ENCODE measurements at regions not wholly inside any gene's neighbourhood (a gene's known extent, or its start where the extent isn't known, plus 50 kb on each side); places are given as distances from the start of the nearest gene placed in this dataset.
"Not testable (repeated sequence)": the region's sequence is repeated elsewhere in the genome, so short reads cannot be mapped to it uniquely, and the experiment has no call there.

- TF ChIP-seq, protein P1, sequence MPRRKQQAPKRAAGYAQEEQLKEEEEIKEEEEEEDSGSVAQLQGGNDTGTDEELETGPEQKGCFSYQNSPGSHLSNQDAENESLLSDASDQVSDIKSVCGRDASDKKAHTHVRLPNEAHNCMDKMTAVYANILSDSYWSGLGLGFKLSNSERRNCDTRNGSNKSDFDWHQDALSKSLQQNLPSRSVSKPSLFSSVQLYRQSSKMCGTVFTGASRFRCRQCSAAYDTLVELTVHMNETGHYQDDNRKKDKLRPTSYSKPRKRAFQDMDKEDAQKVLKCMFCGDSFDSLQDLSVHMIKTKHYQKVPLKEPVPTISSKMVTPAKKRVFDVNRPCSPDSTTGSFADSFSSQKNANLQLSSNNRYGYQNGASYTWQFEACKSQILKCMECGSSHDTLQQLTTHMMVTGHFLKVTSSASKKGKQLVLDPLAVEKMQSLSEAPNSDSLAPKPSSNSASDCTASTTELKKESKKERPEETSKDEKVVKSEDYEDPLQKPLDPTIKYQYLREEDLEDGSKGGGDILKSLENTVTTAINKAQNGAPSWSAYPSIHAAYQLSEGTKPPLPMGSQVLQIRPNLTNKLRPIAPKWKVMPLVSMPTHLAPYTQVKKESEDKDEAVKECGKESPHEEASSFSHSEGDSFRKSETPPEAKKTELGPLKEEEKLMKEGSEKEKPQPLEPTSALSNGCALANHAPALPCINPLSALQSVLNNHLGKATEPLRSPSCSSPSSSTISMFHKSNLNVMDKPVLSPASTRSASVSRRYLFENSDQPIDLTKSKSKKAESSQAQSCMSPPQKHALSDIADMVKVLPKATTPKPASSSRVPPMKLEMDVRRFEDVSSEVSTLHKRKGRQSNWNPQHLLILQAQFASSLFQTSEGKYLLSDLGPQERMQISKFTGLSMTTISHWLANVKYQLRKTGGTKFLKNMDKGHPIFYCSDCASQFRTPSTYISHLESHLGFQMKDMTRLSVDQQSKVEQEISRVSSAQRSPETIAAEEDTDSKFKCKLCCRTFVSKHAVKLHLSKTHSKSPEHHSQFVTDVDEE (CRISPR knock-in tag; IDR thresholded peaks at IDR 0.05), result no peak
Observed at GRCh38 chr17:36845916-36846315, 91.4 kb upstream of the LHX1 start (continued).

- TF ChIP-seq, protein P2, sequence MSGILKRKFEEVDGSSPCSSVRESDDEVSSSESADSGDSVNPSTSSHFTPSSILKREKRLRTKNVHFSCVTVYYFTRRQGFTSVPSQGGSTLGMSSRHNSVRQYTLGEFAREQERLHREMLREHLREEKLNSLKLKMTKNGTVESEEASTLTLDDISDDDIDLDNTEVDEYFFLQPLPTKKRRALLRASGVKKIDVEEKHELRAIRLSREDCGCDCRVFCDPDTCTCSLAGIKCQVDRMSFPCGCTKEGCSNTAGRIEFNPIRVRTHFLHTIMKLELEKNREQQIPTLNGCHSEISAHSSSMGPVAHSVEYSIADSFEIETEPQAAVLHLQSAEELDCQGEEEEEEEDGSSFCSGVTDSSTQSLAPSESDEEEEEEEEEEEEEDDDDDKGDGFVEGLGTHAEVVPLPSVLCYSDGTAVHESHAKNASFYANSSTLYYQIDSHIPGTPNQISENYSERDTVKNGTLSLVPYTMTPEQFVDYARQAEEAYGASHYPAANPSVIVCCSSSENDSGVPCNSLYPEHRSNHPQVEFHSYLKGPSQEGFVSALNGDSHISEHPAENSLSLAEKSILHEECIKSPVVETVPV (CRISPR knock-in tag; IDR thresholded peaks at IDR 0.05), result no peak
- TF ChIP-seq ZC3H10 (CRISPR knock-in tag; IDR thresholded peaks at IDR 0.05) (no peak), RARB (CRISPR knock-in tag; IDR thresholded peaks at IDR 0.05) (no peak), ISL1 (CRISPR knock-in tag; IDR thresholded peaks at IDR 0.05) (no peak)
- ATAC-seq, result no peak
Observed at GRCh38 chr17:36846410-36847292, 90.6 kb upstream of the LHX1 start.

DNA sequence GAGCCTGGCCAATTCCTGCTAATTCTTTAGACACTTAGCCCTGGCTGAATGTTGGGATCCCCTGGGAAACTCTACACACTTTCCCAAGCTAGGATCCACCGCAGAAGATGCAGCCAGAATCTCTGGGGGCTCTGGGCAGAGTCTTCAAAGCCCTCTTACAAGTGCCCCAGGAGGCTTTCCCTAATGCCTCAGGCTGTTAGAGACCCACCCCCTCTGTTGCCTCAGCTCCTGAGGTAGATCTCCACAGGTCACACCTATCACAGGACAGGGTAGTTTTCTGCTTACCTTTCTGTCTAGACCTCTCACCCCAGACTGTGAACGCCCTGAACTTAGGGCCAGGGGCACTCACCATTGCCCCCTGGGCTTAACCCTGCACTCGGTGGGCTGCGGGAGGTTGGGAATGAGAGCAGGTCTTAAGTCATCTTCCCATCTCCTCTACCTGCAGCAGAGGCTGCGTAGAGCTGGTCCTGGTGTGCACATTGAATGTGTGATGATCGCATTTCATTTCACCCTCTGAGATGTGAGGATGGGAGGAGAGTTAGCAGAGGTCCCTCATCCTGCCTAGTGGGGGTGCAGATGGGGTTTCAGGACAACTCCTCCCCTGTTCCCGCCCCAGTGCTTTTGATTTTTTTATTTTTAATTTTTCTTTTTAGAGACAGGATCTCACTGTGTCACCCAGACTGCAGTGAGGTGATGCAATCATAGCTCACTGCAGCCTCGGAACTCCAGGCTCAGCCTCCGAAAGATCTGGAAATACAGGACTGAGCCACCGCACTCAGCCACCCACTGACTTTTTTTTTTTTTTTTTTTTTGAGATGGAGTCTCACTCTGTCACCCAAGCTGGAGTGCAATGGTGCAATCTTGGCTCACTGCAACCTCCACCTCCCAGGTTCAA, 89.0 kb upstream of the LHX1 start:
- TF ChIP-seq CSDC2 (CRISPR knock-in tag; IDR thresholded peaks at IDR 0.05) (no peak), GLIS3 (CRISPR knock-in tag; IDR thresholded peaks at IDR 0.05) (no peak), RARB (CRISPR knock-in tag; IDR thresholded peaks at IDR 0.05) (no peak), ISL1 (CRISPR knock-in tag; IDR thresholded peaks at IDR 0.05) (no peak), OSR1 (CRISPR knock-in tag; IDR thresholded peaks at IDR 0.05) (no peak), ZFP3 (CRISPR knock-in tag; IDR thresholded peaks at IDR 0.05) (no peak), SNAI2 (CRISPR knock-in tag; IDR thresholded peaks at IDR 0.05) (no peak), ZC3H10 (CRISPR knock-in tag; IDR thresholded peaks at IDR 0.05) (no peak), ARNTL (CRISPR knock-in tag; IDR thresholded peaks at IDR 0.05; ENCODE audit: borderline replicate concordance, low read depth) (no peak)
- ATAC-seq, result no peak

DNA sequence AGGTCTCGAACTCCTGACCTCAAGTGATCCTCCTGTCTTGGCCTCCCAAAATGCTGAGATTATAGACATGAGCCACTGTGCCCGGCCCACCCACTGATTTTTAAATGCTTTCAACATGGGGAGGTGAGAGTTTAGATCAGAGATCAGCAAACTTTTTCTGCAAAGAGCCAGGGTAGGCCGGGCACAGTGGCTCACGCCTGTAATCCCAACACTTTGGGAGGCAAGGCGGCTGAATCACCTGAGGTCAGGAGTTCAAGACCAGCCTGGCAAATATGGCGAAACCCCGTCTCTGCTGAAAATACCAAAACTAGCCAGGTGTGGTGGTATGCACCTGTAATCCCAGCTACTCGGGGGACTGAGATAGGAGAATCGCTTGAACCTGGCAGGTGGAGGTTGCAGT, 88.3 kb upstream of the LHX1 start:
- ATAC-seq, result not testable (repeated sequence)

GRCh38 chr17:36849871-36850348, 87.4 kb upstream of the LHX1 start:
- peak; percentile 53 for ATAC-seq
- TF ChIP-seq ZFP30 (CRISPR knock-in tag; IDR thresholded peaks at IDR 0.05) (no peak), ISL1 (CRISPR knock-in tag; IDR thresholded peaks at IDR 0.05) (no peak), TOX (CRISPR knock-in tag; IDR thresholded peaks at IDR 0.05; ENCODE audit: borderline replicate concordance) (no peak), RARB (CRISPR knock-in tag; IDR thresholded peaks at IDR 0.05) (no peak), TCF4 (CRISPR knock-in tag; IDR thresholded peaks at IDR 0.05; ENCODE audit: borderline replicate concordance) (no peak), ARNTL (CRISPR knock-in tag; IDR thresholded peaks at IDR 0.05; ENCODE audit: borderline replicate concordance, low read depth) (no peak), PPARA (CRISPR knock-in tag; IDR thresholded peaks at IDR 0.05; ENCODE audit: borderline replicate concordance) (no peak), CREB5 (CRISPR knock-in tag; IDR thresholded peaks at IDR 0.05; ENCODE audit: low read depth) (no peak), ZNF565 (CRISPR knock-in tag; conservative IDR thresholded peaks at IDR 0.05; ENCODE audit: low read depth) (no peak), ZNF70 (CRISPR knock-in tag; IDR thresholded peaks at IDR 0.05) (no peak), ZC3H10 (CRISPR knock-in tag; IDR thresholded peaks at IDR 0.05) (no peak), CSDC2 (CRISPR knock-in tag; IDR thresholded peaks at IDR 0.05) (no peak), SNAI2 (CRISPR knock-in tag; IDR thresholded peaks at IDR 0.05) (no peak), ESRRG (CRISPR knock-in tag; IDR thresholded peaks at IDR 0.05) (no peak), POU6F1 (CRISPR knock-in tag; IDR thresholded peaks at IDR 0.05; ENCODE audit: borderline replicate concordance, low read depth) (no peak), BACH2 (CRISPR knock-in tag; IDR thresholded peaks at IDR 0.05; ENCODE audit: borderline replicate concordance) (no peak), OSR1 (CRISPR knock-in tag; IDR thresholded peaks at IDR 0.05) (no peak)
- TF ChIP-seq, protein P2 (CRISPR knock-in tag; IDR thresholded peaks at IDR 0.05), result no peak
